ENCODE measurements at regions not wholly inside any gene's neighbourhood (a gene's known extent, or its start where the extent isn't known, plus 50 kb on each side); places are given as distances from the start of the nearest gene placed in this dataset.

DNA sequence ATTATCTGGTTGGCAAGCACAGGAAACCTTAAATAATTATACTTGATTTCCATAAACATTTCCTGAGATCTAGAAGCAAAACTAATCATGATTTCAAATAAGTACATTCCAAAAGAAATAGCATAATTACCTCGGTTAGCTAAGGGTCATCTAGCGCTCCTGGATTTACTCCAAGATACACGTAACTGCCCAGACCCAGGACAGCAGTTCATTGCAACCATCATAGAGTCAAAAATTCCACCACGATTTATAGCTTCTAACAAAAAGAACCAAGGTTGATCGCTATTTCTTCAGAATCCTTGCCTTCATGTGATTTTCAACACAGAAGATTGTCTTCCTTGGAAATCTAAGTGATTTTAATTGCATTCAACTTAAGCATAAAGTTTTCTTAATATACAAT lies 1235.5 kb upstream of the TENM3 start:
- DNase-seq (ENCODE audit: low spot score): no peak

DNA sequence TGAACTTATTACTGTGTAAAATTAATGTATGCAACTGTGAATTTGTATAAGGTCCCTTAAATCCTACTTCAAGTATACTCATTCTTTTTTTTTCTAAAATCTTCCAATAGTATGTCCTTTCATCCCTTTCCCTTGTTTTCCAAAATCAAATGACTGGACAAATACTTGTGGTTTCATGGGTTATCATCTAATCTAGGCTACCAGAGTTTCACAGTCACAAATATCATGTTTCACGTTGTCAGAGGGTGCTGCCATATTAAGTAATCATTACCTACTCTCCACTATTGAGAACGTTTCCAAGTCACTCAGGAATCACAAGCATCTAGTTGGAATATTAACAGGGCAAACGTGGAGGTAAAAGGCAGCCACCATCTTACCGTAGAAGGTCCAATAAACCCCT lies 1235.0 kb upstream of the TENM3 start:
- DNase-seq (ENCODE audit: low spot score): no peak

GRCh38 chr4:181013162-181013561 lies 1230.0 kb upstream of the TENM3 start:
- no peak for DNase-seq (ENCODE audit: low spot score)

DNA sequence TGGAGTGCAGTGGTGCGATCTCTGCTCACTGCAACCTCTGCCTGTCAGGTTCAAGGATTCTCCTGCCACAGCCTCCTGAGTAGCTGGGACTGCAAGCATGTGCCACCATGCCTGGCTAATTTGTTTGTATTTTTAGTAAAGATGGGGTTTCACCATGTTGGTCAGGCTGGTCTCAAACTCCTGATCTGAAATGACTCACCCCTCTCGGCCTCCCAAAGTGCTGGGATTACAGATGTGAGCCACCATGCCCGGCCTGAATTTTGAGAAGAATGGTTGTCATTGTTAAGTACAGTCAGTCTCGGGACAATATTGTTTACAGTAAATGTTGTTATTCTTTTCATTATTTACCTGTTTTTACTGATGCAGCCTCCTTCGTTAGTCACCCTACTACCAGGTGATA lies 1226.2 kb upstream of the TENM3 start:
- DNase-seq (ENCODE audit: low spot score): no peak

- DNase-seq (ENCODE audit: low spot score): no peak
These were observed 1224.7 kb upstream of the TENM3 start for GRCh38 chr4:181018472-181018871.

DNA sequence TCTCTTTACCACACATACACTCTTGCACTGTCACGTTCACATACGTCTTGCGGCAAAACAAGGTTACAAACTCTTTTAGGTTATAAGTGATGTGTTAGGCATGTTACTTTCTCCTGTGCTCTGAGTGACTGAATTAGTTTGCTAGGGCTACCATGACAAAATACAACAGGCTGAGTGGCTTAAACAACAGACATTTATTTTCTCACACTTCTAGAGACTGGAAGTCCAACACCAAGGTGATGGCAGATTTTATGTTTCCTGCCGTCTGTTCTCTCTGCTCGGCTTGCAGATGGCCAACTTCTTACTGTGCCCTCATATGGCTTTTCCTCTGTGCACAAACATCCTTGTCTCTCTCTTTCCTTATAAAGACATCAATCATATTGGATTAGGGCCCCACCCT lies 1224.3 kb upstream of the TENM3 start:
- DNase-seq (ENCODE audit: low spot score): no peak

GRCh38 chr4:181020456-181020855 lies 1222.7 kb upstream of the TENM3 start:
- DNase-seq (ENCODE audit: low spot score): no peak

- DNase-seq (ENCODE audit: low spot score): no peak
These were observed 1222.0 kb upstream of the TENM3 start for GRCh38 chr4:181021213-181021612.

DNA sequence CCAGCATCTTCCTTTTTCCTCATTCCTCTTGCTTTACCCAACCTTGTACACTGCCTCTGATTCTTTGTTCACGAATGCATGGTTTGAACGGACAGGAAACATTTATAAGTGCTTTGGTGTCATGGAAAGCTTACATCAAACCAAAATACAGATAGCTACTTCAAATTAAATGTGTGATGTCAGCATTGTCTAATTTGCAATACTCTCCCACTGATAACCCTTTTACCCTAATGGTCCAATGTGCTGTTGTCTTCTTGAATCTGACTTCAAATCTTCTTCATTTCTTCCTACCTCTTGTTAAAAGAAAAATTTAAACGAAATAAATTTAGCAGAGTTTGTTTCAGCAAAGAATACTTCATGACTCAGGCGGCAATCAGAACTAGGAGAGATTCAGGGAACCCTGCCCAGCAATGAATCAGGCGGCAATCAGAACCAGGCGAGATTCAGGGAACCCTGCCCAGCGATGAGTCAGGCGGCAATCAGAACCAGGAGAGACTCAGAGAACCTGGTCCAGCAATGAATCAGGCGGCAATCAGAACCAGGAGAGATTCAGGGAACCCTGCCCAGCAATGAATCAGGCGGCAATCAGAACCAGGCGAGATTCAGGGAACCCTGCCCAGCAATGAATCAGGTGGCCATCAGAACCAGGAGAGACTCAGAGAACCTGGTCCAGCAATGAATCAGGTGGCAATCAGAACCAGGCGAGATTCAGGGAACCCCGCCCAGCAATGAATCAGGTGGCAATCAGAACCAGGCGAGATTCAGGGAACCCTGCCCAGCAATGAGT lies 1212.9 kb upstream of the TENM3 start:
- peak; percentile 70 for DNase-seq (ENCODE audit: low spot score)

- peak; percentile 55 for DNase-seq (ENCODE audit: low spot score)
These were observed 1212.2 kb upstream of the TENM3 start for GRCh38 chr4:181030961-181031360.

DNA sequence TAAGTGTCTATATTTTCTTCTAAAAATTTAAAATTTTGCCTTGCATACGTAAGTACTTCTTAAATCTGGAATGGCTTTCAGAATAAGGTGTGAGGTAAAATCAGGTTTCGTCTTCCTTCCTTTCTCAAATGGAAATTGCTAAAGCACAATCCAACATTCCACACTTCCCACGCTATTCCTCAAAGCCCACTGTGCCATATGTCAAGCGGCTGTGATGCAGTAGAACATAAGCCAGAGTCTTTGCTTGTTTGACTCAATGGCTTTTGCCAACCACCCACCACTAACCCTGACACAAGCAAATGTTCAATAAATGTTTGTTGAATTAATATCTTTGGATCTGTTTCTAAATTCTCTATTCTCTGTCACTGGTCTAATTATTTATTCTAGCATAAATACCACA lies 1199.7 kb upstream of the TENM3 start:
- no peak for DNase-seq (ENCODE audit: low spot score)

GRCh38 chr4:181046809-181047208 lies 1196.4 kb upstream of the TENM3 start:
- no peak for DNase-seq (ENCODE audit: low spot score)

- no peak for DNase-seq (ENCODE audit: low spot score)
These were observed 1191.3 kb upstream of the TENM3 start for GRCh38 chr4:181051931-181052330.

DNA sequence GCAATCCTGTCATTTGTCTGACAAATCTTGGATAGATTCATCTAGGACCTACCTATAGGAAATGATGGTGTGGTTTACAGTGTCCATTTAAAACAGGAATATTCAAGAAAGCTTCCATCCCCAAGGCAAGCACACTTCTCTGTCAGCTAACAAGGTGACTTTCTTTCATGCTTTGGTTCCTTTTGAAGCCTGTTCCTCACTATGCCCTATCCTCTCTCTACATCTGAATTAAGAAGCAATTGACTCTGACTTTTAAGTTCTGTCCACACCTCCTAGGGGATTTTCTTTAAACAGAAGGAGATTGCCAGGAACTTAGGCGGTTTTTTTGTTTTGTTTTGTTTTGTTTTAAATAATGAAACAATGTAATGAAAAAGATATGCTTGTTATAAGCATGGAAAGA lies 1181.4 kb upstream of the TENM3 start:
- no peak for DNase-seq (ENCODE audit: low spot score)

DNA sequence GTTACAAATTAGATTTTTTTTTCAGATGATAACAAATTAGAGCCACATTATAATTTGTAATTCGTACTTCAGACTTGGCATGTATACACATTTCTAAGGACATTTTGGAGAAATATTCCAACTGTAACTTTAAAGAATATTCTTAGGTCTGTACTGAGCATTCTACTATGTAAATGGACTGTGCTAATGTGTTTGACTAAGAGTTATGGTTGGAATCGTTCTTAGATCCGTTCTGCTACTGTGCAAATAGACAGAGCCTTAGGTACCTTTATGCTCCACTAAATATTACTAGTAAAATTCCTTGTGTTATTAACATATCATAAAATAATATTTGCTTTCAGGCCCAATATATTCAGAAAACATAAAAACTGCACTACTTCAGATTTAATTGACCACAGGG lies 1180.0 kb upstream of the TENM3 start:
- no peak for DNase-seq (ENCODE audit: low spot score)

GRCh38 chr4:181077341-181077740 lies 1165.9 kb upstream of the TENM3 start:
- no peak for DNase-seq (ENCODE audit: low spot score)

DNA sequence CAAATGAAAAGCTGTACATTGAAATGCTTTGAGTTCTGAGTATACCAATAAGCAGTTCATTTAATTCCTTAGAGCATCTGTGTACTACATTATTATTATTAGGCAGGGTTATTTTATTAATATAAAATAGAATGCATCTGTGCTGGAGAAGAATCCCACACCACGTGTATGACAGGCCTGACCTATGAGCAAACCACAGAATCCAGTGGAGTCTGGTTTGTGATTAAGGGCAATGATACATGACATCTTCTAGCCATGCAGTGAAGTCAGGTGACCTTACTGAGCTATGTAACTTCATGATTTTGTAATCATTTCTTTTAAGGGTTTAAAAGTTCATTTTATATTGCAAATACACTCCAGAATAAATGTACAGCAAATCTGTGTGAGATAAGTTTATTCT lies 1165.0 kb upstream of the TENM3 start:
- DNase-seq (ENCODE audit: low spot score): peak; percentile 40

DNA sequence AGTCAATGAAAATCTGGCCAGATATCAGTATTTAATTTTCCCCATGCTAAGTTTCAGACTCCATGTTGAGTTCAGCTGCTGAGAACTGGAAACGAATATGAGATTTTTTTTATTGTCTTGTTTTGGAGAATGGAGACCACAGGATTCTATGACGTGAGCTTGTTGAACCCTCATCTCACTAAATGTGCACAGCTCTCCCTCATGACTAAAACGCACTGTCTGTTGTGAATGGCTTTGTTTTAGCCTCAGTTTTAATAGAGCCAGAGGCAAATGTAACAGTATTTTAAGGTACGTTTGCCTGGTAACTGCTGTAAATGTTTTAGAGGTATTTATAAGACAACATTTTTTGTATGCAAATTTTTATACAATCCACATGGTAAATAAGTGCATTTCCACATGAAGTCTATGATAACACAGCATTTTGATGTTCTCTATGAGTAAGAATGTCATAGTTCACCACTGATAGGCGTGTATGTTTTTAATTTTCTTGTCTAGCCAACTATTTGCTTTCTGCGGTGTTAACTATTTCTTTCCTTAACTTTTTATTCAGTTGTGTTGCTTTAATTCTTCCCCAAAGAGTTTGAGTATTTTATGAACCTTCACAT lies 1159.3 kb upstream of the TENM3 start:
- no peak for DNase-seq (ENCODE audit: low spot score)

GRCh38 chr4:181085557-181085956 lies 1157.6 kb upstream of the TENM3 start:
- DNase-seq (ENCODE audit: low spot score): no peak

GRCh38 chr4:181105487-181105886 lies 1137.7 kb upstream of the TENM3 start:
- DNase-seq (ENCODE audit: low spot score): no peak

GRCh38 chr4:181106398-181106797 lies 1136.8 kb upstream of the TENM3 start:
- no peak for DNase-seq (ENCODE audit: low spot score)

GRCh38 chr4:181108237-181108636 lies 1135.0 kb upstream of the TENM3 start:
- no peak for DNase-seq (ENCODE audit: low spot score)

DNA sequence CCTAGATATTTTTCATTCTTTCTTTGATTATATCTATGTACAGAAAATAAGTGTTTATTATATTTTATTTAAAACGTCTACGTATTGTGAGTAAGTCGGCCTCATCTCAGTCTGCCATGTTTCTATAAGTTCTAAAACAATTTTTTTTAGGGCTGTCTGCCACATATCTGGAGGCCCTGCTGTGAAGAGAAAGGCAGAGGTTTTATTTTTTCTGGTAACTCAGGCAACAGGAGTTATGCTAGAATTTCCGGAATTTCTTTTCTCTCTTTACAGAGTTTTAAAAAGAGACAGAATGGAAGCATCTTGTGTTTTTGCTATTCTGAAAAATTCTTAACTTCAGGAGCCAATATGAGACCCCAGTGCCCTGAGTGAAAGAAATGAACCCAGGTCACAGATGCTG lies 1124.0 kb upstream of the TENM3 start:
- DNase-seq (ENCODE audit: low spot score): no peak

DNA sequence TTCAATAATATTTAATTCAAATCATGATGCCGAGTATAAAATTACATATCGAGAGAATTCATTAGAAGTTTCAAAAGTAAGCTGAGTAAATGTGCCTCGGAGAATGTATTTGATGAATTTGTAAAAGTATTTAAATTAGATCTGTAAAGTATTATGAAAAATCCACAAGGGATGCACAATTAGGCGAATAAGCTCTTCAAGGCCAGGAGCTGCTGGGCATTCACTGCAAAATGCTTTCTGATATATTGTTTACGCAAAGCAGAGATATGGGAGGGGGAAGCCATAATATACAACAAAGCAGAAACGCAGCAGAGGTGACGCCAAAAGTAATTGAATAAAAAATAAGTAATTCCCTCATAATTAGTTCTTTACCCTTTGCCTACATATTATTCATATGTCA lies 1121.5 kb upstream of the TENM3 start:
- DNase-seq (ENCODE audit: low spot score): no peak
